B cell (primary cell): ENCODE measurements at regions not wholly inside any gene's neighbourhood (a gene's known extent, or its start where the extent isn't known, plus 50 kb on each side); places are given as distances from the start of the nearest gene placed in this dataset.

Experiments used
- CTCF ChIP-seq: fragments of 200-600 bp; IDR thresholded peaks from one replicate; pipeline ENCODE4 v1.8.0; 2022; ENCODE audit warnings: antibody characterized with exemption, mild to moderate bottlenecking
- EZH2 ChIP-seq: IDR thresholded peaks from 2 replicates; pipeline ENCODE4 v1.6.1; 2012; ENCODE audit warnings: borderline replicate concordance, low read depth, mild to moderate bottlenecking, moderate library complexity, low read length; ENCODE audit not compliant: insufficient read depth, poor library complexity, severe bottlenecking

- TF ChIP-seq CTCF (no peak), EZH2 (no peak)
Observed at GRCh38 chr3:6220447-6220846, 640.5 kb upstream of the GRM7 start.
